ENCODE measurements at regions not wholly inside any gene's neighbourhood (a gene's known extent, or its start where the extent isn't known, plus 50 kb on each side); places are given as distances from the start of the nearest gene placed in this dataset.
"Not testable (repeated sequence)": the region's sequence is repeated elsewhere in the genome, so short reads cannot be mapped to it uniquely, and the experiment has no call there.

DNA sequence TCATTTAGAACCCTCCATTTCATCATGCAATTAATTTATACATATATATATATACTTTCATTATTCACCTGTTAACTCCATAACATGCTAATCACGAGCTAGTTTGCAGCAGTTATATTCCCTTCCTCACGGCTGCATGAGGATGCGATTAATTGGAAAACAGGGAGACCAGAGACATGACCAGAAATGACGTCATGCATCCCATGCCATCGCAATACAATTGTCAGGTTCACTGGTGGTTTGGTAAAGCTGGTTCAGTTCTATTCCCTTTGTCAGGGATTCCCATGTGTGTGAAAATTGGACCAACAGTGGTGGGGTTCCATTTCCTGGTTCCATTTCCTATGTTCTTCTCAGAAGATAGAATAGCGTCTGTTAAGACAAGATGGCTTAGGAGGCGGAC, 440.4 kb upstream of the ERCC4 start:
- DNase-seq, result no peak

DNA sequence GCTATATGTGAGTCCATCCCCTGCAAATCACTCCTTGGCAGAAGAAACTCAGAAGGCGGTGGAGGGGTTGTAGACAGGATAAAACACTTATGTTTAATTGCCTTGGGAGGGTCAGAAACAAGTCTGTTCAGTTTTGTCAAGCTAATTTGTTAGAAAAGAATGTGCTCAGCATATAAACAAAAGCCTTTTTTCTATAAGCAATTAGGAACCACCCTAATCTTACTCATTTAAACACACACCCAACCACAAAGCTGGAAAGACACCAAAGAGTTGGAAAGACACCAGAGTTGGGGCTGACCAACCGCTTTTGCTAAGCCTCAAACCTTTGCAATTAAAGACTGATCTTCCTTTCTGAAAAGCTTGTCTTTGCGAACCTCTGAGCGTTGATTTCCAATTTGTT, 439.2 kb upstream of the ERCC4 start:
- DNase-seq, result no peak

GRCh38 chr16:13483121-13483520, 436.8 kb upstream of the ERCC4 start:
- no peak for DNase-seq

DNA sequence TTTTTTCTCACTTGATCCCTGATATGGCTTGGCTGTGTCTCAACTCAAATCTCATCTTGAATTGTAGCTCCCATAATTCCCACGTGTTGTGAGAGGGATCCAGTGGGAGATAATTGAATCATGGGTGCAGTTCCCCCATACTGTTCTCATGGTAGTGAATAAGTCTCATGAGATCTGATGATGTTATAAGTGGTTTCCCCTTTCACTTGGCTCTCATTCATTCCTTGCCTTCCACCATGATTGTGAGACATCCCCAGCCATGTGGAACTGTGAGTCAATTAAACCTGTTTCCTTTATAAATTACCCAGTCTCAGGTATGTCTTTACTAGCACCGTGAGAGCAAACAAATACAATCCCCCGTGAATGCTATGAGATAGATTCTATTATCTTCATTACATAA, 430.5 kb upstream of the ERCC4 start:
- DNase-seq, result not testable (repeated sequence)

GRCh38 chr16:13492046-13492445, 427.9 kb upstream of the ERCC4 start:
- DNase-seq, result no peak

- DNase-seq, result no peak
Measured at GRCh38 chr16:13503960-13504635, 415.9 kb upstream of the ERCC4 start.

- no peak for DNase-seq
Measured at GRCh38 chr16:13507530-13507929, 412.4 kb upstream of the ERCC4 start.

DNA sequence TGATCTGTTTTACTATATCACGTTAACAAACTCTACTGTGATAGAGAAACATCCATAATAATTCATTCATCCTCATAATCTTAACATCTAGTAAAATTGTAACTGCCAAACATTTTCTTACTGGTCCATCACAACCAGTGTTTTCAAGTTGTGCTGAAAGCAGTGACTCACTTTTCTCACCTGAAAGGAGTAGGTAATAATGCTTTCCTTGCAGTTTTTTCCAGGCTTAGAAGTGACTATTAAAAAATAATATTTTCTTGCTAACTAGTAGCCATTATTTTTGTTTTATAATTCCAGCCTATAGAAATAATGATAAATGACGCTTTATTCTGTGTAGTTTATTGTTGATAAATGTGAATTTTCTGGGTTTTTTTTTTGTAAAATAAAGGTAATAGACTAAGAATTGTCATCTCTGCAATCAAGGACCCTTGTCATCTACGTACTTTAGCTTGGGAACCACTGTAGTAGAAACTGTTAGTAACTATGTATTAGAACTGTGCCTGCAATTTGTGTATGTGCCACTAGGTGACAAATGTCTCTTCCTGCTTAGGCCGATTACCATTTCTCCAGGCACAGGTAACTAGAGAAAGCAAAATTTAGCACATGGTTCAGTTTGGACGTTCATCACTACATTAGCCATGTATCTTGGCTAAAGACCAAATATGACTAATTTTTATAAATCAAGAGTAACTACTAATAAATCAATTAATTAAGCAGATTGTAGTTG, 409.4 kb upstream of the ERCC4 start:
- DNase-seq, result no peak

DNA sequence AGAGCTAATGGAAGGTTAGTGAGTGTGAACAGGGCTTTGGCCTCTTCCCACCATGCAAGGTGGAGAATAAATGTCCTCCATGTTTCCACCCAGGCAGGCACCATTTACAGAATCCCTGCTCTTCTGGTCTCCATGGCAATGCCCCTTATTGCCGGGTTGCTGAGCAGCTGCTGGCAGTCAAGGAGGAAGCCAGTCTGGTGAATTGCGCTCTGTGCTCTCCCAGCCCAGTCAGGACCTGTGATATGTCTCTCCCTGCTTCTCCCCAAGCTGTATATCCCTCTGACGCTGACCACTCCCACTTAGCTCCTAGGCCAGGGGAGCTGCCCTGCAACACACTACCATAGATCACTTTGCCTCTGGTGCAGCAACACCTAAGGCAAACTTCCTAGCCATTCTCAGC, 402.1 kb upstream of the ERCC4 start:
- DNase-seq, result no peak

- no peak for DNase-seq
Measured at GRCh38 chr16:13519871-13520270, 400.1 kb upstream of the ERCC4 start.

- DNase-seq, result no peak
Measured at GRCh38 chr16:13521356-13521755, 398.6 kb upstream of the ERCC4 start.

DNA sequence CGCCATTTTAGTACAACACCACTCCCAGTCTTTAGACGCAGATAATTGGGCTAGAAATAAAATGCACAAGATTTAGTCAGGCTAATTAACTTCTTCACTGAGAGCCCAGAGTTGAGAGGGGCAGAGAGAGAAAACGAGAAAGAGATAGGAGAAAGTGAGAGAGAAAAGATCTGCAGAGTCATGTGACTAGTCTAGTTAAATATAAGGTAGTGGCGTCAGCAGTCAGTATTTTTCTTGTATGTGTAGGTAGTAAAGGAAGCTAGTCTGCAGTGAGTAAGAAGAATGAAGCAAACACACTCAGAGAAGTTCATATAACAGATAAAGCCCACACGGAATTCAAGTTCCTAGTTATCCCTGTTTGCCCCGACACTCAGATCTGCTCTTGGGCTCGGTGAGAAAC, 392.6 kb upstream of the ERCC4 start:
- no peak for DNase-seq

GRCh38 chr16:13528691-13529090, 391.3 kb upstream of the ERCC4 start:
- DNase-seq, result no peak

DNA sequence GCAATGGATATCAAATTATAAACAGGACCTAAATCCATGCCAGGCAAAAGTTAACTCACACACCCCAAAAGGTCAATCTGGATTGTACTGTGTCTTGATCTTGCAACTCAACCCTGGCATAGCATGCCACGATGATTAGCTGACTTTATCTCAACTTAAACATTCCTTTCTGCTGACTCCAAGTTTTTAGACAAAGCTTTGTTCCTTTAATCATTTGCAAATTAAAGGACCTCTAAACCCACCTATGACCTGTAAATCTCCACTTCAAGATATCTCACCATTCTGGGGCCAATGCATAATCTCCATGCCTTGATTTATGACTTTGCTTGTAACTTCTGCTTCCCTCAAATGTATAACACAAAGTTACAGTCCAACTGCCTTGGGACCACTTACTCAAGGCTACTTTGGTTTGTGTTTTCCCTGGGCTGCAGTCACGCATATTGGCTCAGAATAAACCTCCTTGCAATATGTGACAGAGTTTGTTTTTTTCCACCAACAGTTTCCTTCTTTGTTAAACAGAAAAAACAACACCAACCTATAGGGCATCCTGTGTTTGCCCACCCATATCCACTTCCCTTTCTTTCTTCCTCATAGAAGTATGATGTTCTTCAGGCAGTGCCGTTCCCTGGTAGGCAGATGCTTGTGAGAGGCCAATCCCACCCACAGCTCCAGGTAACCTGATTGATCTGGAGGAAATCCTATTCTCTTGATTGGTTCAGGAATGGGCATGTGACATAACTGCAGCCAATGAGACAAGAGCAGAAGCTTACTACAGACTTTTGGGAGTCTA, 390.6 kb upstream of the ERCC4 start:
- DNase-seq, result no peak

- DNase-seq, result no peak
Measured at GRCh38 chr16:13540771-13541170, 379.2 kb upstream of the ERCC4 start.

DNA sequence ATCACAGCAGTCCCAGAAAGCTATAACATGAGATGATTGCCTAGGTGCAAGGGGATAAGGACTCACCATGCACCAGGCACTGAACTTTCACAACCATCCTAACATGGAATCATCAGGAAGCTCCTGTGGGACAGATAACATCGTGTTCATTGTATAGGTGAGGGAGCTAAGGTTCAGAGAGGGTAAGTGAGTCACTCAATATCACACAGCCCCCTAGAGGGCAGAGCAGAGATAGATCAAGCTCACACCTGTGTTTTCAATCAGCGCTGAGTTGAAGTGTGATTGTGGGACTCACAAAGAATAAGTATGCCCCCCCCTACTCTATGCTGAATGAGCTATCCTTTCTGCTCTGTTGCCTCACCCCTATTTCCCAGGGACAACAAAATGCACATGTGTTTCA, 377.7 kb upstream of the ERCC4 start:
- DNase-seq, result no peak

- no peak for DNase-seq
Measured at GRCh38 chr16:13543850-13544249, 376.1 kb upstream of the ERCC4 start.

DNA sequence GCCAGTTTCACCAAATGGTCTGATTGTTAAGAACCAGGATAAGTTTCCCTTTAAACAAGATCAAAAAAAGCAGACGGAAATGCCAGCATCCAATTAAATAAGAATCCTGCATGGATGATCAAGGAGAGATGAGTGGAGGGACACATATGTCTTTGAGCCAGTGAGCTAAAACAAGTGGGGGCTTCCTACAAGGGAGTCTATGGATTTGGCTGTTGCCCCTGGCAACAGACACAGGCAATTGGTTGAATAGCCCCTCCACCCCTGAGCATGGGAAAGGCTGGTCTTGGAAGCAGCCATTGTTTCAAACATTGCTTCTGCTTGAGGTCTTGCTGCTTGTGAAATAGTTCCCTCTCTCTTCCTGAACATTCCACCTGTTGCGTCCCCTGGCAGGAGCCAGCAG, 374.7 kb upstream of the ERCC4 start:
- DNase-seq, result no peak

- DNase-seq, result no peak
Measured at GRCh38 chr16:13550254-13550653, 369.7 kb upstream of the ERCC4 start.

- DNase-seq, result no peak
Measured at GRCh38 chr16:13552062-13552959, 367.6 kb upstream of the ERCC4 start.

- no peak for DNase-seq
Measured at GRCh38 chr16:13552960-13553257, 367.0 kb upstream of the ERCC4 start.

DNA sequence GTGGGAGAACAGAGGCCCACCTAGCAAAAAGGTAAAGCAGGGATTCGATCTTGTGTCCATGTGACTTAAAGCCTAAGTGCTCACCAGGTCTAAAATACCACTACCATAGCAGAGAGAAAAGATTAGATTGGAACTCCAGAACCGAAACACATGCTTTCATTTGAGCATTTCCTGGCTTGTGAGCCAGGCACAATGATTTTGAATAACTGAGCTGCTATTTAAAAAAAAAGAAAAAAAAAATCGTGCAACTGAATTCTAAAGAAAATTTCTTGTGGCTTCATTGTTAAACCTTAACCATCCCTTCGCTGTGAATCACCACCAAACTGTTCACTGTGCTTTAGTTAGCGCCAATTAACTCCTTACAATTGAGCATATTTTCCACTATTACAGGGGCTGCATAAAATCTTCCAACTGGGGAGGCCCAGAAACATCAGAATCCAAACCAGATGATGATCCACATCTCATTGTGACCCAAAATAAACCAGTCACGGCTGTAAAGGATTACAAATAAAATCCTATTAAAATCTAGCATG, 366.4 kb upstream of the ERCC4 start:
- no peak for DNase-seq

- no peak for DNase-seq
Measured at GRCh38 chr16:13554005-13554404, 365.9 kb upstream of the ERCC4 start.
